ENCODE measurements at regions not wholly inside any gene's neighbourhood (a gene's known extent, or its start where the extent isn't known, plus 50 kb on each side); places are given as distances from the start of the nearest gene placed in this dataset.

- DNase-seq (ENCODE audit: low spot score in 2 of 2) (no peak), ATAC-seq (ENCODE audit: low read depth) (no peak)
- no peaks in the 10 kb centered on the region for H3K4me1 Mint-ChIP-seq
- H3K27ac Mint-ChIP-seq, result no peak overlapping the region
- no peaks in the 10 kb centered on the region for H3K36me3 Mint-ChIP-seq
- H3K9me3 Mint-ChIP-seq, result peaks cover 7% of the 10 kb centered on the region
- no peak overlapping the region for H3K4me3 Mint-ChIP-seq
- H3K27me3 Mint-ChIP-seq, result no peaks in the 10 kb centered on the region
Measured at GRCh38 chr20:12353842-12354241, 436.1 kb downstream of the BTBD3 start.

- H3K27ac Mint-ChIP-seq, result no peak overlapping the region
- H3K4me1 Mint-ChIP-seq, result no peaks in the 10 kb centered on the region
- H3K27me3 Mint-ChIP-seq, result no peaks in the 10 kb centered on the region
- DNase-seq (ENCODE audit: low spot score in 2 of 2), result no peak
- no peak for ATAC-seq (ENCODE audit: low read depth)
- H3K36me3 Mint-ChIP-seq, result no peaks in the 10 kb centered on the region
- no peak overlapping the region for H3K4me3 Mint-ChIP-seq
- peaks cover 7% of the 10 kb centered on the region for H3K9me3 Mint-ChIP-seq
Measured at GRCh38 chr20:12354725-12355124, 437.0 kb downstream of the BTBD3 start.

GRCh38 chr20:12355185-12355584 is 437.5 kb downstream of the BTBD3 start:
- H3K4me3 Mint-ChIP-seq, result no peak overlapping the region
- no peaks in the 10 kb centered on the region for H3K4me1 Mint-ChIP-seq
- no peak for ATAC-seq (ENCODE audit: low read depth)
- no peak for DNase-seq (ENCODE audit: low spot score in 2 of 2)
- no peaks in the 10 kb centered on the region for H3K36me3 Mint-ChIP-seq
- peaks cover 7% of the 10 kb centered on the region for H3K9me3 Mint-ChIP-seq
- no peaks in the 10 kb centered on the region for H3K27me3 Mint-ChIP-seq
- H3K27ac Mint-ChIP-seq, result no peak overlapping the region

GRCh38 chr20:12358006-12358654 is 440.4 kb downstream of the BTBD3 start:
- H3K27ac Mint-ChIP-seq, result no peak overlapping the region
- DNase-seq (ENCODE audit: low spot score in 2 of 2), result no peak
- H3K4me3 Mint-ChIP-seq, result no peak overlapping the region
- H3K9me3 Mint-ChIP-seq, result peaks cover 7% of the 10 kb centered on the region
- ATAC-seq (ENCODE audit: low read depth), result no peak
- no peaks in the 10 kb centered on the region for H3K4me1 Mint-ChIP-seq
- no peaks in the 10 kb centered on the region for H3K36me3 Mint-ChIP-seq
- no peaks in the 10 kb centered on the region for H3K27me3 Mint-ChIP-seq

GRCh38 chr20:12358655-12359009 is 440.9 kb downstream of the BTBD3 start:
- Mint-ChIP-seq H3K27ac (no peak overlapping the region), H3K4me3 (no peak overlapping the region), H3K36me3 (no peaks in the 10 kb centered on the region), H3K27me3 (no peaks in the 10 kb centered on the region), H3K4me1 (no peaks in the 10 kb centered on the region), H3K9me3 (peaks cover 7% of the 10 kb centered on the region)
- DNase-seq (ENCODE audit: low spot score in 2 of 2) (no peak), ATAC-seq (ENCODE audit: low read depth) (no peak)

GRCh38 chr20:12371990-12372389 is 454.3 kb downstream of the BTBD3 start:
- H3K27ac Mint-ChIP-seq, result no peak overlapping the region
- no peaks in the 10 kb centered on the region for H3K36me3 Mint-ChIP-seq

GRCh38 chr20:12372557-12372956 is 454.9 kb downstream of the BTBD3 start:
- no peak overlapping the region for H3K4me3 Mint-ChIP-seq
- H3K36me3 Mint-ChIP-seq, result no peaks in the 10 kb centered on the region
- peaks cover 6% of the 10 kb centered on the region for H3K9me3 Mint-ChIP-seq
- no peaks in the 10 kb centered on the region for H3K27me3 Mint-ChIP-seq
- no peak overlapping the region for H3K27ac Mint-ChIP-seq
- DNase-seq (ENCODE audit: low spot score in 2 of 2), result no peak
- H3K4me1 Mint-ChIP-seq, result no peaks in the 10 kb centered on the region
- no peak for ATAC-seq (ENCODE audit: low read depth)

More at GRCh38 chr20:12371990-12372389, 454.3 kb downstream of the BTBD3 start:
- Mint-ChIP-seq H3K4me1 (no peaks in the 10 kb centered on the region), H3K27me3 (no peaks in the 10 kb centered on the region), H3K9me3 (peaks cover 6% of the 10 kb centered on the region), H3K4me3 (no peak overlapping the region)
- ATAC-seq (ENCODE audit: low read depth) (no peak), DNase-seq (ENCODE audit: low spot score in 2 of 2) (no peak)

- no peak overlapping the region for H3K27ac Mint-ChIP-seq
- H3K27me3 Mint-ChIP-seq, result no peaks in the 10 kb centered on the region
- H3K9me3 Mint-ChIP-seq, result peaks cover 7% of the 10 kb centered on the region
- H3K4me1 Mint-ChIP-seq, result no peaks in the 10 kb centered on the region
- ATAC-seq (ENCODE audit: low read depth), result no peak
- no peak overlapping the region for H3K4me3 Mint-ChIP-seq
- DNase-seq (ENCODE audit: low spot score in 2 of 2), result no peak
- H3K36me3 Mint-ChIP-seq, result no peaks in the 10 kb centered on the region
Measured at GRCh38 chr20:12375967-12376366, 458.3 kb downstream of the BTBD3 start.

- no peak for DNase-seq (ENCODE audit: low spot score in 2 of 2)
- Mint-ChIP-seq H3K27ac (no peak overlapping the region), H3K27me3 (no peaks in the 10 kb centered on the region), H3K36me3 (no peaks in the 10 kb centered on the region), H3K9me3 (peaks cover 2% of the 10 kb centered on the region), H3K4me3 (no peak overlapping the region), H3K4me1 (no peaks in the 10 kb centered on the region)
- no peak for ATAC-seq (ENCODE audit: low read depth)
Measured at GRCh38 chr20:12383821-12384220, 466.1 kb downstream of the BTBD3 start.

- H3K4me3 Mint-ChIP-seq, result no peak overlapping the region
- no peak overlapping the region for H3K27ac Mint-ChIP-seq
- no peak for ATAC-seq (ENCODE audit: low read depth)
- no peaks in the 10 kb centered on the region for H3K4me1 Mint-ChIP-seq
- peaks cover 7% of the 10 kb centered on the region for H3K9me3 Mint-ChIP-seq
- no peaks in the 10 kb centered on the region for H3K27me3 Mint-ChIP-seq
- no peaks in the 10 kb centered on the region for H3K36me3 Mint-ChIP-seq
- no peak for DNase-seq (ENCODE audit: low spot score in 2 of 2)
Measured at GRCh38 chr20:12386821-12387220, 469.1 kb downstream of the BTBD3 start.

- no peaks in the 10 kb centered on the region for H3K4me1 Mint-ChIP-seq
- no peaks in the 10 kb centered on the region for H3K27me3 Mint-ChIP-seq
- H3K4me3 Mint-ChIP-seq, result no peak overlapping the region
- peaks cover 11% of the 10 kb centered on the region for H3K9me3 Mint-ChIP-seq
- H3K36me3 Mint-ChIP-seq, result no peaks in the 10 kb centered on the region
- H3K27ac Mint-ChIP-seq, result no peak overlapping the region
- DNase-seq (ENCODE audit: low spot score in 2 of 2) (no peak), ATAC-seq (ENCODE audit: low read depth) (no peak)
Measured at GRCh38 chr20:12391099-12391498, 473.4 kb downstream of the BTBD3 start.

- Mint-ChIP-seq H3K4me3 (no peak overlapping the region), H3K4me1 (no peaks in the 10 kb centered on the region), H3K27ac (no peak overlapping the region), H3K9me3 (peaks cover 13% of the 10 kb centered on the region), H3K27me3 (no peaks in the 10 kb centered on the region), H3K36me3 (no peaks in the 10 kb centered on the region)
- no peak for ATAC-seq (ENCODE audit: low read depth)
- no peak for DNase-seq (ENCODE audit: low spot score in 2 of 2)
Measured at GRCh38 chr20:12394786-12395185, 477.1 kb downstream of the BTBD3 start.

- Mint-ChIP-seq H3K9me3 (peaks cover 11% of the 10 kb centered on the region), H3K27ac (no peak overlapping the region)
- ATAC-seq (ENCODE audit: low read depth), result no peak
Measured at GRCh38 chr20:12395353-12395752, 477.7 kb downstream of the BTBD3 start.

GRCh38 chr20:12395760-12396159 is 478.1 kb downstream of the BTBD3 start:
- no peaks in the 10 kb centered on the region for H3K27me3 Mint-ChIP-seq

More at GRCh38 chr20:12395353-12395752, 477.7 kb downstream of the BTBD3 start:
- no peaks in the 10 kb centered on the region for H3K36me3 Mint-ChIP-seq
- H3K27me3 Mint-ChIP-seq, result no peaks in the 10 kb centered on the region
- no peak for DNase-seq (ENCODE audit: low spot score in 2 of 2)
- no peak overlapping the region for H3K4me3 Mint-ChIP-seq
- H3K4me1 Mint-ChIP-seq, result no peaks in the 10 kb centered on the region

GRCh38 chr20:12399110-12399836 is 481.6 kb downstream of the BTBD3 start:
- H3K36me3 Mint-ChIP-seq, result no peaks in the 10 kb centered on the region
- H3K9me3 Mint-ChIP-seq, result peaks cover 13% of the 10 kb centered on the region
- no peak for ATAC-seq (ENCODE audit: low read depth)
- no peak overlapping the region for H3K27ac Mint-ChIP-seq
- H3K4me3 Mint-ChIP-seq, result no peak overlapping the region
- no peak for DNase-seq (ENCODE audit: low spot score in 2 of 2)
- H3K4me1 Mint-ChIP-seq, result no peaks in the 10 kb centered on the region
- H3K27me3 Mint-ChIP-seq, result no peaks in the 10 kb centered on the region

More at GRCh38 chr20:12395760-12396159, 478.1 kb downstream of the BTBD3 start:
- ATAC-seq (ENCODE audit: low read depth), result no peak
- Mint-ChIP-seq H3K36me3 (no peaks in the 10 kb centered on the region), H3K4me3 (no peak overlapping the region), H3K4me1 (no peaks in the 10 kb centered on the region), H3K27ac (no peak overlapping the region), H3K9me3 (peaks cover 11% of the 10 kb centered on the region)
- no peak for DNase-seq (ENCODE audit: low spot score in 2 of 2)

All from memory B cell (primary cell).